22Rv1 (cell line): ENCODE measurements at regions not wholly inside any gene's neighbourhood (a gene's known extent, or its start where the extent isn't known, plus 50 kb on each side); places are given as distances from the start of the nearest gene placed in this dataset.

Source experiments
- ZFX ChIP-seq: fragments of 450-650 bp; IDR thresholded peaks from 2 replicates; pipeline ENCODE4 v1.6.1; 2017; ENCODE audit warnings: antibody characterized with exemption, borderline replicate concordance
- TF ChIP-seq, protein P1 (sequence below): fragments of 450-650 bp; IDR thresholded peaks from 2 replicates; pipeline ENCODE4 v1.5.1; 2017; ENCODE audit warnings: mild to moderate bottlenecking

DNA sequence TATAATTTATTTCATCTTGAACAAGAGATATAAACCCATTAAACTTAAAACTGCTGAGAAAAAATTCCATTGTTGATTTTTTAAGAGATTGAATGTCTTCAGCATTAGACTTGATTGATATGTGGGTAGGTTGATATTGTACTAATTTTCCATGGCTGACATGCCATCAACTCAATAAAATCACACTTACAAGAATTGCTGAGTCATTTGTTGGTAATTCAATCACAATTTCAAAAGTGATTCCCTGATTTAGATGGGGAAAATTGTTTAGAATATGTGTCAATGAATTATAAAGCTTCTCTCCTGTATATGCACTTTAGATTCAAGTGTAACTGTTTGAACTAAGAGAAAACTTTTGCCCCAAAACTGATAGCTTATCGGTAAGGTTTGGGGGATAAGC, 223.5 kb upstream of the NCAM2 start:
- TF ChIP-seq, protein P1, sequence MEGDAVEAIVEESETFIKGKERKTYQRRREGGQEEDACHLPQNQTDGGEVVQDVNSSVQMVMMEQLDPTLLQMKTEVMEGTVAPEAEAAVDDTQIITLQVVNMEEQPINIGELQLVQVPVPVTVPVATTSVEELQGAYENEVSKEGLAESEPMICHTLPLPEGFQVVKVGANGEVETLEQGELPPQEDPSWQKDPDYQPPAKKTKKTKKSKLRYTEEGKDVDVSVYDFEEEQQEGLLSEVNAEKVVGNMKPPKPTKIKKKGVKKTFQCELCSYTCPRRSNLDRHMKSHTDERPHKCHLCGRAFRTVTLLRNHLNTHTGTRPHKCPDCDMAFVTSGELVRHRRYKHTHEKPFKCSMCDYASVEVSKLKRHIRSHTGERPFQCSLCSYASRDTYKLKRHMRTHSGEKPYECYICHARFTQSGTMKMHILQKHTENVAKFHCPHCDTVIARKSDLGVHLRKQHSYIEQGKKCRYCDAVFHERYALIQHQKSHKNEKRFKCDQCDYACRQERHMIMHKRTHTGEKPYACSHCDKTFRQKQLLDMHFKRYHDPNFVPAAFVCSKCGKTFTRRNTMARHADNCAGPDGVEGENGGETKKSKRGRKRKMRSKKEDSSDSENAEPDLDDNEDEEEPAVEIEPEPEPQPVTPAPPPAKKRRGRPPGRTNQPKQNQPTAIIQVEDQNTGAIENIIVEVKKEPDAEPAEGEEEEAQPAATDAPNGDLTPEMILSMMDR, result no peak
- TF ChIP-seq ZFX, result no peak
